Stimulated activated CD4-positive, alpha-beta T cell treated with anti-CD3 and anti-CD28 coated beads, Interleukin-1b, Interleukin-23, amount 100 ng/mL, for 48 hours (primary cell): ENCODE measurements at regions not wholly inside any gene's neighbourhood (a gene's known extent, or its start where the extent isn't known, plus 50 kb on each side); places are given as distances from the start of the nearest gene placed in this dataset.
A peak's percentile ranks its signal among the peaks of the same experiment; 100 is the strongest.

Experiments
- DNase-seq: peaks from one replicate; pipeline ENCODE4 v3.0.0-alpha.2; 2020

- DNase-seq = no peak
Measured at GRCh38 chrX:120819126-120819525, 56.5 kb downstream of the CT47B1 start.

- no peak for DNase-seq
Measured at GRCh38 chrX:120813982-120814381, 61.7 kb downstream of the CT47B1 start.

GRCh38 chrX:120801426-120801825, 74.2 kb downstream of the CT47B1 start:
- DNase-seq = no peak

- no peak for DNase-seq
Measured at GRCh38 chrX:120797188-120797851, 78.3 kb downstream of the CT47B1 start.

- no peak for DNase-seq
Measured at GRCh38 chrX:120795301-120795700, 80.4 kb downstream of the CT47B1 start.

- no peak for DNase-seq
Measured at GRCh38 chrX:120794525-120794975, 81.1 kb downstream of the CT47B1 start.

- DNase-seq = no peak
Measured at GRCh38 chrX:120793098-120793497, 82.6 kb downstream of the CT47B1 start.

- DNase-seq = no peak
Measured at GRCh38 chrX:120791013-120791643, 84.5 kb downstream of the CT47B1 start.

- no peak for DNase-seq
Measured at GRCh38 chrX:120790552-120790951, 85.1 kb downstream of the CT47B1 start.

- DNase-seq = peak; percentile 15
Measured at GRCh38 chrX:120790118-120790517, 85.5 kb downstream of the CT47B1 start.

GRCh38 chrX:120781403-120781802, 94.3 kb downstream of the CT47B1 start:
- DNase-seq = no peak

GRCh38 chrX:120775959-120776358, 99.7 kb downstream of the CT47B1 start:
- DNase-seq = no peak

GRCh38 chrX:120774606-120775005, 101.1 kb downstream of the CT47B1 start:
- no peak for DNase-seq

- no peak for DNase-seq
Measured at GRCh38 chrX:120773801-120774200, 101.9 kb downstream of the CT47B1 start.

- DNase-seq = no peak
Measured at GRCh38 chrX:120769576-120770341, 105.9 kb downstream of the CT47B1 start.

- DNase-seq = no peak
Measured at GRCh38 chrX:120768681-120769080, 107.0 kb downstream of the CT47B1 start.

GRCh38 chrX:120768254-120768653, 107.4 kb downstream of the CT47B1 start:
- no peak for DNase-seq

- no peak for DNase-seq
Measured at GRCh38 chrX:120763269-120763668, 112.4 kb downstream of the CT47B1 start.

GRCh38 chrX:120761810-120762209, 113.9 kb downstream of the CT47B1 start:
- no peak for DNase-seq

GRCh38 chrX:120759685-120760084, 116.0 kb downstream of the CT47B1 start:
- no peak for DNase-seq

GRCh38 chrX:120755066-120755846, 120.4 kb downstream of the CT47B1 start:
- no peak for DNase-seq

- DNase-seq = no peak
Measured at GRCh38 chrX:120753413-120754251, 122.0 kb downstream of the CT47B1 start.
